Hepatocyte (in vitro differentiated cells): ENCODE measurements at regions not wholly inside any gene's neighbourhood (a gene's known extent, or its start where the extent isn't known, plus 50 kb on each side); places are given as distances from the start of the nearest gene placed in this dataset.

Experiments used
- DNase-seq: peaks from one replicate; pipeline ENCODE4 v3.0.0-alpha.2; 2016; ENCODE audit warnings: low spot score
- H2AFZ ChIP-seq: fragments of 200-600 bp; sonication (generic); 2 replicates; pipeline ENCODE4 v1.6.0; 2016; ENCODE audit warnings: antibody characterized with exemption, mild to moderate bottlenecking
- H3K27ac ChIP-seq: fragments of 200-600 bp; sonication (generic); 2 replicates; pipeline ENCODE4 v1.5.1; 2016; ENCODE audit warnings: mild to moderate bottlenecking
- H3K27me3 ChIP-seq: fragments of 200-600 bp; sonication (generic); 2 replicates; pipeline ENCODE4 v1.6.1; 2016
- H3K36me3 ChIP-seq: fragments of 200-600 bp; sonication (generic); replicated peaks from 2 replicates; pipeline ENCODE4 v1.5.1; 2016; ENCODE audit warnings: low read depth; ENCODE audit not compliant: insufficient read depth
- H3K4me1 ChIP-seq: fragments of 200-600 bp; sonication (generic); 2 replicates; pipeline ENCODE4 v1.5.1; 2016; ENCODE audit warnings: mild to moderate bottlenecking, moderate library complexity; ENCODE audit not compliant: insufficient read depth
- H3K4me2 ChIP-seq: fragments of 200-600 bp; sonication (generic); 2 replicates; pipeline ENCODE4 v1.6.0; 2016
- H3K4me3 ChIP-seq: fragments of 200-600 bp; sonication (generic); 2 replicates; pipeline ENCODE4 v1.5.1; 2016; ENCODE audit warnings: mild to moderate bottlenecking
- H3K79me2 ChIP-seq: fragments of 200-600 bp; sonication (generic); 2 replicates; pipeline ENCODE4 v1.6.0; 2017; ENCODE audit warnings: mild to moderate bottlenecking
- H3K9me2 ChIP-seq: fragments of 200-600 bp; sonication (generic); replicated peaks from 2 replicates; pipeline ENCODE4 v1.6.0; 2017; ENCODE audit warnings: mild to moderate bottlenecking; ENCODE audit not compliant: insufficient read depth
- H3K9me3 ChIP-seq: fragments of 200-600 bp; sonication (generic); 2 replicates; pipeline ENCODE4 v1.5.1; 2016; ENCODE audit warnings: low read depth, mild to moderate bottlenecking
- H4K20me1 ChIP-seq: fragments of 200-600 bp; sonication (generic); 2 replicates; pipeline ENCODE4 v1.6.0; 2016; ENCODE audit warnings: mild to moderate bottlenecking; ENCODE audit not compliant: insufficient read depth, poor library complexity, severe bottlenecking
- CTCF ChIP-seq: fragments of 200-600 bp; sonication (generic); IDR thresholded peaks from 2 replicates; pipeline ENCODE4 v1.5.1; 2016; ENCODE audit warnings: antibody characterized with exemption, mild to moderate bottlenecking; ENCODE audit not compliant: poor library complexity
- EZH2 ChIP-seq: fragments of 200-600 bp; sonication (generic); IDR thresholded peaks from 2 replicates; pipeline ENCODE4 v1.6.1; 2016; ENCODE audit warnings: antibody characterized with exemption, mild to moderate bottlenecking, borderline replicate concordance
- EZH2phosphoT487 ChIP-seq: fragments of 200-600 bp; sonication (generic); IDR thresholded peaks from one replicate; pipeline ENCODE4 v1.6.1; 2018; ENCODE audit warnings: antibody characterized with exemption, mild to moderate bottlenecking, low read depth, moderate library complexity; ENCODE audit not compliant: unreplicated experiment, severe bottlenecking
- WGBS: methylation state at CpG from one replicate; pipeline ENCODE4 v1.1.6; 2016; ENCODE audit warnings: low lambda C conversion rate; ENCODE audit errors: missing lambda C conversion rate; 5-methylcytosine and 5-hydroxymethylcytosine counted together

GRCh38 chr22:49049691-49050090 lies 778.0 kb downstream of the BRD1 start:
- WGBS: 86% methylated on average over 12 of the region's 12 CpGs
- Histone ChIP-seq H4K20me1 (no peaks in the 10 kb centered on the region), H3K9me3 (no peaks in the 10 kb centered on the region), H3K36me3 (no peaks in the 10 kb centered on the region), H2AFZ (no peak overlapping the region), H3K27ac (no peak overlapping the region), H3K27me3 (peaks cover 3% of the 10 kb centered on the region), H3K79me2 (no peaks in the 10 kb centered on the region), H3K9me2 (no peaks in the 10 kb centered on the region), H3K4me2 (no peak overlapping the region), H3K4me1 (no peaks in the 10 kb centered on the region), H3K4me3 (no peak overlapping the region)
- TF ChIP-seq CTCF (no peak), EZH2 (no peak), EZH2phosphoT487 (no peak)
- DNase-seq: no peak

- Histone ChIP-seq H3K4me2 (no peak overlapping the region), H4K20me1 (no peaks in the 10 kb centered on the region), H3K27ac (no peak overlapping the region), H2AFZ (no peak overlapping the region), H3K4me1 (no peaks in the 10 kb centered on the region), H3K27me3 (peaks cover 3% of the 10 kb centered on the region), H3K36me3 (no peaks in the 10 kb centered on the region), H3K79me2 (no peaks in the 10 kb centered on the region), H3K9me2 (no peaks in the 10 kb centered on the region), H3K4me3 (no peak overlapping the region), H3K9me3 (no peaks in the 10 kb centered on the region)
- WGBS: 85% methylated on average over 11 of the region's 11 CpGs
- TF ChIP-seq EZH2 (no peak), CTCF (no peak), EZH2phosphoT487 (no peak)
- DNase-seq: no peak
These were observed 779.1 kb downstream of the BRD1 start for GRCh38 chr22:49048591-49048990.

- H3K36me3 ChIP-seq: no peaks in the 10 kb centered on the region
- 71% methylated on average over 5 of the region's 5 CpGs for WGBS
- H4K20me1 ChIP-seq: no peaks in the 10 kb centered on the region
- no peaks in the 10 kb centered on the region for H3K79me2 ChIP-seq
- H3K4me1 ChIP-seq: no peaks in the 10 kb centered on the region
- H3K9me2 ChIP-seq: no peaks in the 10 kb centered on the region
- no peak overlapping the region for H3K27ac ChIP-seq
- H3K4me3 ChIP-seq: no peak overlapping the region
- H3K4me2 ChIP-seq: no peak overlapping the region
- H3K27me3 ChIP-seq: peaks cover 3% of the 10 kb centered on the region
- no peak overlapping the region for H2AFZ ChIP-seq
- DNase-seq: no peak
- TF ChIP-seq EZH2: no peak
- no peak for TF ChIP-seq CTCF
- no peak for TF ChIP-seq EZH2phosphoT487
- H3K9me3 ChIP-seq: no peaks in the 10 kb centered on the region
These were observed 780.2 kb downstream of the BRD1 start for GRCh38 chr22:49047447-49047846.
